CD14-positive monocyte (primary cell): ENCODE measurements at regions not wholly inside any gene's neighbourhood (a gene's known extent, or its start where the extent isn't known, plus 50 kb on each side); places are given as distances from the start of the nearest gene placed in this dataset.

ENCODE experiments used
- DNase-seq, 3 donors: peaks; one replicate each; pipeline ENCODE4 v3.0.0-alpha.2; 2011 to 2022
- H2AFZ ChIP-seq: 2 replicates; pipeline ENCODE4 v1.6.0; 2012; ENCODE audit warnings: mild to moderate bottlenecking, low read depth, low read length, inconsistent platforms; ENCODE audit not compliant: insufficient read depth, poor library complexity, severe bottlenecking
- H3K27ac ChIP-seq, 2 donors: 1 replicate in 1 of 2; 2 replicates in 1 of 2; pipeline ENCODE4 v1.5.1; 2012 to 2013; ENCODE audit warnings: low read length in 2 of 2, control low read depth in 1 of 2, inconsistent platforms in 1 of 2, low read depth in 1 of 2, mild to moderate bottlenecking in 1 of 2
- H3K27me3 ChIP-seq, 2 donors: one replicate each; pipeline versions ENCODE4 v1.6.0 to v1.6.1; 2011 to 2013; ENCODE audit warnings: low read length in 2 of 2; ENCODE audit not compliant: control insufficient read depth in 2 of 2, insufficient read depth in 2 of 2
- H3K36me3 ChIP-seq, 2 donors: replicated peaks in 1 of 2; 1 replicate in 1 of 2; 2 replicates in 1 of 2; pipeline versions ENCODE4 v1.5.1 to v1.6.1; 2012 to 2013; ENCODE audit warnings: low read length in 2 of 2, control low read depth in 1 of 2, inconsistent platforms in 1 of 2, mild to moderate bottlenecking in 1 of 2; ENCODE audit not compliant: insufficient read depth in 2 of 2, control insufficient read depth in 1 of 2
- H3K4me1 ChIP-seq, 2 donors: 1 replicate in 1 of 2; 2 replicates in 1 of 2; pipeline versions ENCODE4 v1.5.1 to v1.6.1; 2012 to 2013; ENCODE audit warnings: low read length in 2 of 2, control low read depth in 1 of 2, inconsistent platforms in 1 of 2, mild to moderate bottlenecking in 1 of 2, moderate library complexity in 1 of 2; ENCODE audit not compliant: insufficient read depth in 2 of 2, control insufficient read depth in 1 of 2
- H3K4me2 ChIP-seq: replicated peaks from 2 replicates; pipeline ENCODE3; 2012; ENCODE audit warnings: low read length, moderate library complexity, mild to moderate bottlenecking; ENCODE audit not compliant: poor library complexity, severe bottlenecking; ENCODE audit errors: extremely low read depth
- H3K4me3 ChIP-seq, 3 experiments: fragments of 200-600 bp in 1 of 3; sonication (generic) in 1 of 3; replicated peaks in 1 of 3; 1 replicate in 2 of 3; 2 replicates in 1 of 3; pipeline ENCODE4 v1.5.1; 2011 to 2013; ENCODE audit warnings: low read length in 3 of 3, mild to moderate bottlenecking in 3 of 3, control low read depth in 2 of 3, low read depth in 2 of 3, inconsistent platforms in 1 of 3, moderate library complexity in 1 of 3
- H3K79me2 ChIP-seq: 2 replicates; pipeline ENCODE4 v1.6.0; 2012; ENCODE audit warnings: mild to moderate bottlenecking, control low read depth, inconsistent platforms, low read length, moderate library complexity; ENCODE audit not compliant: insufficient read depth
- H3K9ac ChIP-seq: 2 replicates; pipeline ENCODE4 v1.6.0; 2017; ENCODE audit warnings: low read length, mild to moderate bottlenecking; ENCODE audit not compliant: insufficient read depth, poor library complexity, severe bottlenecking
- H3K9me3 ChIP-seq, 2 donors: replicated peaks in 1 of 2; 1 replicate in 1 of 2; 2 replicates in 1 of 2; pipeline versions ENCODE4 v1.5.1 to v1.6.1; 2012 to 2013; ENCODE audit warnings: low read length in 2 of 2, control low read depth in 1 of 2; ENCODE audit not compliant: control insufficient read depth in 1 of 2, insufficient read depth in 1 of 2
- H4K20me1 ChIP-seq: 2 replicates; pipeline ENCODE4 v1.6.0; 2012; ENCODE audit warnings: mild to moderate bottlenecking, low read length, control low read depth, moderate library complexity; ENCODE audit not compliant: insufficient read depth
- H3K27ac Mint-ChIP-seq, 7 donors: one replicate each; pipeline ENCODE4 v1.8.0; 2020; ENCODE audit warnings: mild to moderate bottlenecking in 7 of 7, mixed read lengths in 7 of 7, moderate library complexity in 6 of 7, inconsistent platforms in 2 of 7
- H3K27me3 Mint-ChIP-seq, 3 donors: one replicate each; pipeline ENCODE4 v1.8.0; 2021 to 2022; ENCODE audit warnings: low read depth in 3 of 3, mild to moderate bottlenecking in 3 of 3, mixed read lengths in 3 of 3, moderate library complexity in 3 of 3, inconsistent platforms in 1 of 3
- H3K36me3 Mint-ChIP-seq, 2 donors: one replicate each; pipeline ENCODE4 v1.8.0; 2020; ENCODE audit warnings: mixed read lengths in 2 of 2, inconsistent platforms in 1 of 2, mild to moderate bottlenecking in 1 of 2
- H3K4me1 Mint-ChIP-seq: one replicate; pipeline ENCODE4 v1.8.0; 2020; ENCODE audit warnings: mild to moderate bottlenecking, mixed read lengths
- H3K4me3 Mint-ChIP-seq, 2 donors: one replicate each; pipeline ENCODE4 v1.8.0; 2020; ENCODE audit warnings: mild to moderate bottlenecking in 2 of 2, mixed read lengths in 2 of 2, moderate library complexity in 1 of 2
- H3K9me3 Mint-ChIP-seq, 7 donors: one replicate each; pipeline ENCODE4 v1.8.0; 2020 to 2022; ENCODE audit warnings: mixed read lengths in 7 of 7, mild to moderate bottlenecking in 6 of 7, moderate library complexity in 6 of 7, inconsistent platforms in 2 of 7
- intact Hi-C, 2 donors: fragments of 100-400 bp; cut with micrococcal nuclease; formaldehyde crosslinking; loops; one replicate each; pipeline versions ENCODE4 v1.15.0 to v1.15.1; 2023
- TF ChIP-seq, protein P1 (sequence below): fragments of 200-600 bp; IDR thresholded peaks from one replicate; pipeline ENCODE4 v1.8.0; 2022; ENCODE audit warnings: antibody characterized with exemption, mild to moderate bottlenecking

DNA sequence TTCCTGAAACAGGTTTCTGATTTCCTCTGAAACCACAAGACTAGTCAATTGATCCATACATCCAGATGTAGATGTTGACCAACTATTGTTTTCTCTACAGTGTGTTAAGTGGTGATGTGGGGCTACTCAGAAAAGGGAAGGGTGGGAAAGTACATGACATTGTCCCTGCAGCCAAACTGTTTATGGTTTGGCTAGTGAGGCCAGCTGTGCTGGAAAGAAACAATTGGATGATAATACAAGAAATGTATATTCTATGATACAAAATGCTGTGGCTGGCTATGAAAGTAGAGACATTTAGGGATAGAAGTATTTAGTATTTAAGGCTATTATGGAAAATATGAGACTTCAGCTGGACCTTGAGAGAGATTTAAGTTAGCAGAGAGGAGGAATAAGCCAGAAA is 244.5 kb downstream of the ADGRL2 start:
- no peaks in the 10 kb centered on the region for H3K27me3 ChIP-seq

DNA sequence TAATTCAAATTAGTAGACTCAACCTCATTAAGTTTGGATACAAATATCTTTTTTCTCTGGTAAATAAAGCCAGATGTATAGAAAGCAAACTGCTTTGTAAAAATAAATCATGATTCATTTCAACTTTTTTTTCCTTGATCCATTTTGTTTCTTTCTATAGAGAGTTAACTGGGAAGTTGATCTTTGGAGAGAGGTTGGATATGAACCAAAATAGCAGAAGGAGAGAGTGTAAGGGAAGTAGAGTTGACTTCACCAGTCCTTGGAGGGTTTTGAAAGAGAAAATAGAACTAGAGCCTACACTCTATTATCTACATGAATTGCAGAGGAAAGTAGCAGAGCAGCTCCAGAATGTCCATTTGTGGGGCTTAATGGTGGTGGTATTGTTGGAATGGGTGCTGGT is 243.8 kb downstream of the ADGRL2 start:
- H3K4me3 ChIP-seq = no peak overlapping the region
- H3K4me1 ChIP-seq = no peaks in the 10 kb centered on the region
- H3K36me3 ChIP-seq = no peaks in the 10 kb centered on the region
- no peak overlapping the region for H3K27ac ChIP-seq
- no peak overlapping the region for H3K9ac ChIP-seq
- H2AFZ ChIP-seq = no peak overlapping the region
- no peak overlapping the region for H3K4me2 ChIP-seq
- H3K79me2 ChIP-seq = no peaks in the 10 kb centered on the region
- no peaks in the 10 kb centered on the region for H3K27me3 ChIP-seq
- no peaks in the 10 kb centered on the region for H3K36me3 Mint-ChIP-seq
- no peak overlapping the region for H3K4me3 Mint-ChIP-seq
- H3K9me3 Mint-ChIP-seq = peaks cover 2 to 11% (median 4%) of the 10 kb centered on the region in 7 donors
- TF ChIP-seq, protein P1, sequence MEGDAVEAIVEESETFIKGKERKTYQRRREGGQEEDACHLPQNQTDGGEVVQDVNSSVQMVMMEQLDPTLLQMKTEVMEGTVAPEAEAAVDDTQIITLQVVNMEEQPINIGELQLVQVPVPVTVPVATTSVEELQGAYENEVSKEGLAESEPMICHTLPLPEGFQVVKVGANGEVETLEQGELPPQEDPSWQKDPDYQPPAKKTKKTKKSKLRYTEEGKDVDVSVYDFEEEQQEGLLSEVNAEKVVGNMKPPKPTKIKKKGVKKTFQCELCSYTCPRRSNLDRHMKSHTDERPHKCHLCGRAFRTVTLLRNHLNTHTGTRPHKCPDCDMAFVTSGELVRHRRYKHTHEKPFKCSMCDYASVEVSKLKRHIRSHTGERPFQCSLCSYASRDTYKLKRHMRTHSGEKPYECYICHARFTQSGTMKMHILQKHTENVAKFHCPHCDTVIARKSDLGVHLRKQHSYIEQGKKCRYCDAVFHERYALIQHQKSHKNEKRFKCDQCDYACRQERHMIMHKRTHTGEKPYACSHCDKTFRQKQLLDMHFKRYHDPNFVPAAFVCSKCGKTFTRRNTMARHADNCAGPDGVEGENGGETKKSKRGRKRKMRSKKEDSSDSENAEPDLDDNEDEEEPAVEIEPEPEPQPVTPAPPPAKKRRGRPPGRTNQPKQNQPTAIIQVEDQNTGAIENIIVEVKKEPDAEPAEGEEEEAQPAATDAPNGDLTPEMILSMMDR = no peak
- intact Hi-C loops = no loop called here
- no peak overlapping the region for H3K27ac Mint-ChIP-seq
- no peaks in the 10 kb centered on the region for H3K4me1 Mint-ChIP-seq
- DNase-seq = no peak
- H3K27me3 Mint-ChIP-seq = no peaks in the 10 kb centered on the region
- H3K9me3 ChIP-seq = peaks cover 0 to 4% of the 10 kb centered on the region in 2 donors
- H4K20me1 ChIP-seq = no peaks in the 10 kb centered on the region

More for the DNA sequence above, 244.5 kb downstream of the ADGRL2 start:
- Histone ChIP-seq H3K4me2 (no peak overlapping the region), H3K9me3 (peaks cover 0 to 4% of the 10 kb centered on the region in 2 donors), H4K20me1 (no peaks in the 10 kb centered on the region), H2AFZ (no peak overlapping the region), H3K27ac (no peak overlapping the region), H3K36me3 (no peaks in the 10 kb centered on the region), H3K4me1 (no peaks in the 10 kb centered on the region), H3K4me3 (no peak overlapping the region), H3K79me2 (no peaks in the 10 kb centered on the region), H3K9ac (no peak overlapping the region)
- intact Hi-C loops = no loop called here
- H3K27me3 Mint-ChIP-seq = no peaks in the 10 kb centered on the region
- no peak overlapping the region for H3K27ac Mint-ChIP-seq
- H3K9me3 Mint-ChIP-seq = peaks cover 2 to 11% (median 4%) of the 10 kb centered on the region in 7 donors
- TF ChIP-seq, protein P1 = no peak
- no peak overlapping the region for H3K4me3 Mint-ChIP-seq
- H3K4me1 Mint-ChIP-seq = no peaks in the 10 kb centered on the region
- no peaks in the 10 kb centered on the region for H3K36me3 Mint-ChIP-seq
- DNase-seq = no peak
